H1 (cell line): ENCODE measurements at regions not wholly inside any gene's neighbourhood (a gene's known extent, or its start where the extent isn't known, plus 50 kb on each side); places are given as distances from the start of the nearest gene placed in this dataset.

Experiments used
- CTCF ChIA-PET: fragments of 300-600 bp; sonication (Branson Sonifier 250); formaldehyde crosslinking; loops from one replicate; lab custom pipeline; 2021; ENCODE audit not compliant: partially characterized antibody; lab: Charles Lee
- POLR2A ChIA-PET: fragments of 300-600 bp; sonication (Branson Sonifier 250); formaldehyde crosslinking; loops from one replicate; lab custom pipeline; 2021; ENCODE audit warnings: inconsistent platforms; ENCODE audit not compliant: partially characterized antibody; lab: Charles Lee
- DNase-seq, 2 experiments: peaks; one replicate each; pipeline versions ENCODE4 v3.0.0 to v3.0.0-alpha.2; 2010 to 2022; ENCODE audit warnings: low spot score in 2 of 2, low read depth in 1 of 2, mixed read lengths in 1 of 2
- FAIRE-seq: peaks from 2 replicates; lab custom pipeline; 2011; peaks lifted over from hg19 to GRCh38; lab: Jason Lieb, UNC
- H2AFZ ChIP-seq: 2 replicates; pipeline ENCODE4 v1.8.1; 2012; ENCODE audit warnings: low read length, inconsistent platforms
- H2AK5ac ChIP-seq: 2 replicates; pipeline ENCODE4 v1.6.1; 2013; ENCODE audit warnings: low read depth, low read length
- H2BK120ac ChIP-seq: replicated peaks from 2 replicates; pipeline ENCODE3; 2013; ENCODE audit warnings: low read depth, low read length, inconsistent platforms
- H2BK12ac ChIP-seq: 2 replicates; pipeline ENCODE4 v1.6.1; 2013; ENCODE audit warnings: low read depth, low read length
- H2BK15ac ChIP-seq: 2 replicates; pipeline ENCODE4 v1.6.1; 2013; ENCODE audit warnings: low read length
- H2BK20ac ChIP-seq: 2 replicates; pipeline ENCODE4 v1.6.1; 2013; ENCODE audit warnings: low read length
- H2BK5ac ChIP-seq: 2 replicates; pipeline ENCODE4 v1.6.1; 2013; ENCODE audit warnings: low read depth, low read length
- H3K14ac ChIP-seq: 2 replicates; pipeline ENCODE4 v1.6.1; 2013; ENCODE audit warnings: inconsistent platforms; ENCODE audit not compliant: insufficient read length
- H3K18ac ChIP-seq: 2 replicates; pipeline ENCODE4 v1.6.1; 2013; ENCODE audit warnings: low read length; ENCODE audit errors: extremely low read depth
- H3K23ac ChIP-seq: 2 replicates; pipeline ENCODE4 v1.6.1; 2013; ENCODE audit warnings: inconsistent platforms; ENCODE audit not compliant: insufficient read length
- H3K23me2 ChIP-seq: 2 replicates; pipeline ENCODE4 v1.6.1; 2013; ENCODE audit warnings: low read depth, low read length
- H3K27ac ChIP-seq: 2 replicates; pipeline ENCODE4 v1.6.1; 2011; ENCODE audit warnings: low read depth, low read length, inconsistent platforms
- H3K27me3 ChIP-seq, 4 experiments: replicated peaks in 1 of 4; 1 replicate in 1 of 4; 2 replicates in 3 of 4; pipeline versions ENCODE4 v1.6.1 to v1.8.1; 2011 to 2013; ENCODE audit warnings: low read length in 3 of 4, mild to moderate bottlenecking in 3 of 4, inconsistent platforms in 2 of 4, mixed read lengths in 2 of 4, moderate library complexity in 1 of 4; ENCODE audit not compliant: control insufficient read depth in 3 of 4, insufficient read depth in 3 of 4; ENCODE audit errors: extremely low read depth in 1 of 4
- H3K36me3 ChIP-seq, 4 experiments: 2 replicates each; pipeline versions ENCODE4 v1.6.1 to v1.8.1; 2011 to 2013; ENCODE audit warnings: mild to moderate bottlenecking in 4 of 4, low read length in 3 of 4, moderate library complexity in 2 of 4, control low read depth in 1 of 4, inconsistent platforms in 1 of 4; ENCODE audit not compliant: insufficient read depth in 4 of 4, control insufficient read depth in 2 of 4
- H3K4ac ChIP-seq: replicated peaks from 2 replicates; pipeline ENCODE3; 2013; ENCODE audit warnings: low read length, low read depth, mixed read lengths, inconsistent platforms; ENCODE audit not compliant: insufficient read length
- H3K4me1 ChIP-seq, 4 experiments: replicated peaks in 1 of 4; 1 replicate in 1 of 4; 2 replicates in 3 of 4; pipeline versions ENCODE4 v1.6.1 to v1.8.1; 2011 to 2013; ENCODE audit warnings: low read length in 3 of 4, inconsistent platforms in 2 of 4, mixed read lengths in 1 of 4; ENCODE audit not compliant: insufficient read depth in 4 of 4, control insufficient read depth in 3 of 4
- H3K4me2 ChIP-seq, 2 experiments: 2 replicates each; pipeline versions ENCODE4 v1.6.1 to v1.8.1; 2011 to 2013; ENCODE audit warnings: low read depth in 2 of 2, low read length in 2 of 2, control low read depth in 1 of 2, inconsistent platforms in 1 of 2, mild to moderate bottlenecking in 1 of 2; ENCODE audit not compliant: insufficient read depth in 1 of 2
- H3K4me3 ChIP-seq, 4 experiments: fragments of 200-600, 300-600 bp in 1 of 4; sonication (generic), shearing (Covaris generic), sonication (Bioruptor Twin) in 1 of 4; 2 replicates each; pipeline versions ENCODE4 v1.5.1 to v1.8.1; 2011 to 2016; ENCODE audit warnings: low read length in 4 of 4, low read depth in 3 of 4, control low read depth in 2 of 4, inconsistent platforms in 2 of 4, mild to moderate bottlenecking in 2 of 4, mixed read lengths in 1 of 4, moderate library complexity in 1 of 4; ENCODE audit not compliant: insufficient read depth in 2 of 4; ENCODE audit errors: extremely low read depth in 1 of 4
- H3K56ac ChIP-seq: replicated peaks from 2 replicates; pipeline ENCODE3; 2013; ENCODE audit warnings: low read depth, mild to moderate bottlenecking, mixed read lengths, low read length, inconsistent platforms; ENCODE audit not compliant: insufficient read length
- H3K79me1 ChIP-seq: 2 replicates; pipeline ENCODE4 v1.6.1; 2013; ENCODE audit warnings: low read depth, low read length, control low read depth
- H3K79me2 ChIP-seq, 2 experiments: 2 replicates each; pipeline versions ENCODE4 v1.6.1 to v1.8.1; 2012 to 2013; ENCODE audit warnings: low read length in 2 of 2, mild to moderate bottlenecking in 2 of 2, inconsistent platforms in 1 of 2; ENCODE audit not compliant: insufficient read depth in 2 of 2, control insufficient read depth in 1 of 2
- H3K9ac ChIP-seq, 4 experiments: replicated peaks in 1 of 4; 1 replicate in 1 of 4; 2 replicates in 3 of 4; pipeline versions ENCODE4 v1.6.1 to v1.8.1; 2011 to 2013; ENCODE audit warnings: low read depth in 3 of 4, low read length in 3 of 4, control low read depth in 2 of 4, mild to moderate bottlenecking in 2 of 4, moderate library complexity in 2 of 4, inconsistent platforms in 1 of 4; ENCODE audit errors: extremely low read depth in 1 of 4
- H3K9me3 ChIP-seq, 2 experiments: 2 replicates each; pipeline versions ENCODE4 v1.6.1 to v1.8.1; 2012 to 2013; ENCODE audit warnings: mild to moderate bottlenecking in 2 of 2, moderate library complexity in 2 of 2, control low read depth in 1 of 2, inconsistent platforms in 1 of 2, low read depth in 1 of 2, low read length in 1 of 2, mixed read lengths in 1 of 2; ENCODE audit not compliant: insufficient read depth in 2 of 2
- H4K20me1 ChIP-seq, 2 experiments: replicated peaks in 1 of 2; 2 replicates each; pipeline versions ENCODE3 to v1.8.1; 2011 to 2013; ENCODE audit warnings: inconsistent platforms in 2 of 2, low read length in 2 of 2, mild to moderate bottlenecking in 1 of 2; ENCODE audit not compliant: insufficient read depth in 2 of 2, control insufficient read depth in 1 of 2
- H4K5ac ChIP-seq: 2 replicates; pipeline ENCODE4 v1.6.1; 2013; ENCODE audit warnings: low read length, low read depth, mixed read lengths, inconsistent platforms; ENCODE audit not compliant: insufficient read length
- H4K8ac ChIP-seq: 2 replicates; pipeline ENCODE4 v1.8.0; 2013; ENCODE audit warnings: mild to moderate bottlenecking, moderate library complexity, low read length, inconsistent platforms; ENCODE audit not compliant: insufficient read depth; ENCODE audit errors: extremely low read depth
- H4K91ac ChIP-seq: replicated peaks from 2 replicates; pipeline ENCODE3; 2013; ENCODE audit warnings: low read length, mixed read lengths, inconsistent platforms; ENCODE audit not compliant: insufficient read length
- EZH2 ChIP-seq: fragments of 200-600 bp; sonication (generic); IDR thresholded peaks from 2 replicates; pipeline ENCODE4 v1.7.1; 2012; ENCODE audit warnings: low read depth, mild to moderate bottlenecking, moderate library complexity, low read length, inconsistent platforms; ENCODE audit not compliant: severe bottlenecking
- NANOG ChIP-seq: IDR thresholded peaks from 2 replicates; pipeline ENCODE4 v1.6.1; 2011; ENCODE audit warnings: low read length, low read depth, mild to moderate bottlenecking, inconsistent platforms; ENCODE audit not compliant: insufficient read depth, poor library complexity, severe bottlenecking
- SAP30 ChIP-seq: fragments of 300-600 bp; sonication (generic); IDR thresholded peaks from 2 replicates; pipeline ENCODE4 v1.7.1; 2012; ENCODE audit warnings: low read length, moderate library complexity, mild to moderate bottlenecking, inconsistent platforms; ENCODE audit not compliant: insufficient read depth, insufficient replicate concordance
- WGBS, 2 experiments: shearing (Covaris generic) in 1 of 2; methylation state at CpG; one replicate each; pipeline versions ENCODE4 v1.1.6 to v1.1.7; 2013 to 2015; ENCODE audit warnings: low lambda C conversion rate in 2 of 2, mixed read lengths in 2 of 2, inconsistent platforms in 1 of 2, low coverage in 1 of 2, missing lambda C conversion rate in 1 of 2; ENCODE audit not compliant: insufficient replicate concordance in 2 of 2, insufficient coverage in 1 of 2, insufficient read length in 1 of 2; ENCODE audit errors: extremely low coverage in 1 of 2, missing lambda C conversion rate in 1 of 2; 5-methylcytosine and 5-hydroxymethylcytosine counted together

DNA sequence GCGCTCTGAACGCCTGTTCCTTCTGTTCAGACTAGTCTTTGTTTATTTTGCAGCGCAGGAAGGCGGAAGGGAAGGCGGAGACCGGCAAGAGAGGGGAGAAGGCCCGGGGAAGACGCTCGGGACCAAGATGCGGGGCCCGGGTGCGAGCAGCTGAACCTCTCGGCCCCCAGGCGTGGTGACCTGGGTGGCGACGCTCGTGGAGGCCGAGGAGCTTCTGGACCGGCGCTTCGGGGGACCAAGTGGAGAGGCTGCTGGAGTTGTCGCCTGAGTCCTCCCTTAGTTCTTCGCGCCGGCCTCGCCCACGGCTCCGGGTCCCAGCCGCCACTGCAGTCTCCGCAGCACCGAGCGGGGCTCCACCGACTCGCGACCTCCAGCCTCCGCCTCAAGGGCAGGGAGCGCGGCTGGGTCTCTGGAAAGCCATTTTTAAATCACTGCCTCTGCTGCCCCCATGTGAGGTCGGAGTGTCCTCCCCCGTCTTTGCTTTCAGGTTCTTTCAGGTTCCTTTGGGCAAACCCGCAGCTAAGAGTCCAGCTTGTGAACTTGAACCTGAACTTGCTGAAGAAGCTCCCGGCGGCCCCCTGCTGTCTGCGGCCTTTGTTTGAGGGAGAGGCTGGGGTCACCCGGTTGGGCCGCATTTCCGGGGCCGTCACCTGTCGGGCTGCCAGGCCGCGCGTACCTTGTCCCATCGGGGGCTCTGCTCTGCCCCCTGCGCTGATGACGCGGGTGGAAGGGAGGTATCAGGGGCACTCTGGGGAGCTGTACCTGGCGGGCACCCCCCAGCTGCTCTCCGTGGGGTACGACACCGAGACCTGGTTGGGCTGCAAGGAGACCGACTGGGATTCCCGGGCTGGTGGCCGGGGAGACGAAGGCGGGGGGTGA is 136.0 kb downstream of the KIF20B start:
- H3K27ac ChIP-seq = no peak overlapping the region
- no peak overlapping the region for H2BK15ac ChIP-seq
- ChIA-PET CTCF (no interaction called here), POLR2A (no interaction called here)
- H4K20me1 ChIP-seq = no peaks in the 10 kb centered on the region
- no peak overlapping the region for H3K18ac ChIP-seq
- no peak overlapping the region for H2BK5ac ChIP-seq
- no peak overlapping the region for H3K9ac ChIP-seq
- H3K56ac ChIP-seq = no peak overlapping the region
- no peak overlapping the region for H2BK120ac ChIP-seq
- no peaks in the 10 kb centered on the region for H3K4me1 ChIP-seq
- H4K5ac ChIP-seq = no peak overlapping the region
- H3K4ac ChIP-seq = no peak overlapping the region
- no peak overlapping the region for H3K23ac ChIP-seq
- peak overlapping the region; percentile 14; the same call in 1 of the 2 replicates for H4K8ac ChIP-seq
- H3K36me3 ChIP-seq = no peaks in the 10 kb centered on the region
- H3K4me2 ChIP-seq = peak overlapping the region in 1 of 2 experiments; percentile 54; a peak in 1 of 4 replicates
- no peaks in the 10 kb centered on the region for H3K79me1 ChIP-seq
- H3K4me3 ChIP-seq = peak overlapping the region in 1 of 4 experiments; percentile 14; a peak in 1 of 8 replicates
- H3K27me3 ChIP-seq = no peaks in the 10 kb centered on the region
- H4K91ac ChIP-seq = no peak overlapping the region
- no peaks in the 10 kb centered on the region for H3K79me2 ChIP-seq
- H3K9me3 ChIP-seq = peaks cover 0 to 3% of the 10 kb centered on the region in 2 experiments; a peak in 1 of 4 replicates
- H2AFZ ChIP-seq = no peak overlapping the region
- H2BK20ac ChIP-seq = no peak overlapping the region
- FAIRE-seq (no peak), DNase-seq (no peak)
- no peak overlapping the region for H2AK5ac ChIP-seq
- WGBS, 2 experiments = 91% methylated on average over 51 of the region's 65 CpGs; no CpG with 5 or more reads in 1 of the 2 experiments
- H3K23me2 ChIP-seq = no peaks in the 10 kb centered on the region
- H2BK12ac ChIP-seq = no peak overlapping the region
- H3K14ac ChIP-seq = no peak overlapping the region
- no peak for TF ChIP-seq NANOG
- no peak for TF ChIP-seq EZH2
- TF ChIP-seq SAP30 = no peak
